NCI-H2171 (cell line): ENCODE measurements at regions not wholly inside any gene's neighbourhood (a gene's known extent, or its start where the extent isn't known, plus 50 kb on each side); places are given as distances from the start of the nearest gene placed in this dataset.
A peak's percentile ranks its signal among the peaks of the same experiment; 100 is the strongest.
"Not testable (repeated sequence)": the region's sequence is repeated elsewhere in the genome, so short reads cannot be mapped to it uniquely, and the experiment has no call there.

Experiments
- DNase-seq: peaks from one replicate; lab custom pipeline; 2025; lab: John Stamatoyannopoulos, UW

- no peak for DNase-seq
These were observed 447.6 kb upstream of the ID2 start for GRCh38 chr2:8234253-8234652.

GRCh38 chr2:8234757-8235374 is 447.0 kb upstream of the ID2 start:
- DNase-seq = no peak

- DNase-seq = no peak
These were observed 446.4 kb upstream of the ID2 start for GRCh38 chr2:8235419-8235818.

GRCh38 chr2:8236391-8236790 is 445.5 kb upstream of the ID2 start:
- DNase-seq = no peak

GRCh38 chr2:8238521-8239230 is 443.2 kb upstream of the ID2 start:
- DNase-seq = no peak

GRCh38 chr2:8239531-8240088 is 442.2 kb upstream of the ID2 start:
- no peak for DNase-seq

- no peak for DNase-seq
These were observed 440.5 kb upstream of the ID2 start for GRCh38 chr2:8241317-8241716.

- DNase-seq = no peak
These were observed 439.1 kb upstream of the ID2 start for GRCh38 chr2:8242739-8243138.

- no peak for DNase-seq
These were observed 438.0 kb upstream of the ID2 start for GRCh38 chr2:8243748-8244400.

GRCh38 chr2:8244639-8245038 is 437.2 kb upstream of the ID2 start:
- no peak for DNase-seq

GRCh38 chr2:8246137-8246536 is 435.7 kb upstream of the ID2 start:
- DNase-seq = no peak

- no peak for DNase-seq
These were observed 433.8 kb upstream of the ID2 start for GRCh38 chr2:8247905-8248622.

GRCh38 chr2:8248623-8248957 is 433.3 kb upstream of the ID2 start:
- DNase-seq = no peak

- no peak for DNase-seq
These were observed 432.7 kb upstream of the ID2 start for GRCh38 chr2:8249141-8249540.

- DNase-seq = no peak
These were observed 432.1 kb upstream of the ID2 start for GRCh38 chr2:8249769-8250168.

- not testable (repeated sequence) for DNase-seq
These were observed 431.6 kb upstream of the ID2 start for GRCh38 chr2:8250290-8250689.

GRCh38 chr2:8251291-8251690 is 430.6 kb upstream of the ID2 start:
- no peak for DNase-seq

GRCh38 chr2:8251856-8252255 is 430.0 kb upstream of the ID2 start:
- no peak for DNase-seq

GRCh38 chr2:8252997-8253694 is 428.7 kb upstream of the ID2 start:
- peak; percentile 83 for DNase-seq

- DNase-seq = no peak
These were observed 428.1 kb upstream of the ID2 start for GRCh38 chr2:8253781-8254180.

- DNase-seq = not testable (repeated sequence)
These were observed 427.6 kb upstream of the ID2 start for GRCh38 chr2:8254214-8254613.
